ENCODE measurements at regions not wholly inside any gene's neighbourhood (a gene's known extent, or its start where the extent isn't known, plus 50 kb on each side); places are given as distances from the start of the nearest gene placed in this dataset.

- TF ChIP-seq EZH2 (IDR thresholded peaks at IDR 0.05) (no peak), POLR2AphosphoS5 (IDR thresholded peaks at IDR 0.05; ENCODE audit: borderline replicate concordance, low read depth, low read length) (no peak)
Measured at GRCh38 chr13:68713394-68713793, 1394.2 kb upstream of the ATXN8OS start.

Measured in SK-N-MC (cell line).